HL-60 (cell line): ENCODE measurements at regions not wholly inside any gene's neighbourhood (a gene's known extent, or its start where the extent isn't known, plus 50 kb on each side); places are given as distances from the start of the nearest gene placed in this dataset.

ENCODE experiments used
- CTCF ChIP-seq: IDR thresholded peaks from one replicate; pipeline ENCODE4 v1.5.1; 2011; ENCODE audit warnings: low read length, control low read depth, inconsistent platforms; ENCODE audit not compliant: insufficient read depth
- GABPA ChIP-seq: IDR thresholded peaks from 2 replicates; pipeline ENCODE4 v1.6.1; 2012; ENCODE audit warnings: low read depth
- POLR2AphosphoS5 ChIP-seq: IDR thresholded peaks from 2 replicates; pipeline ENCODE4 v1.6.1; 2012; ENCODE audit warnings: low read depth
- REST ChIP-seq: IDR thresholded peaks from 2 replicates; pipeline ENCODE4 v1.6.1; 2012; ENCODE audit warnings: low read depth; ENCODE audit not compliant: insufficient replicate concordance
- SPI1 ChIP-seq: IDR thresholded peaks from 2 replicates; pipeline ENCODE4 v1.6.1; 2012; ENCODE audit warnings: low read depth, mild to moderate bottlenecking, borderline replicate concordance

- TF ChIP-seq CTCF (no peak), GABPA (no peak), POLR2AphosphoS5 (no peak), REST (no peak), SPI1 (no peak)
Observed at GRCh38 chr3:135706758-135707375, 258.7 kb upstream of the PPP2R3A start.
